HL-60 (cell line): ENCODE measurements at regions not wholly inside any gene's neighbourhood (a gene's known extent, or its start where the extent isn't known, plus 50 kb on each side); places are given as distances from the start of the nearest gene placed in this dataset.
A peak's percentile ranks its signal among the peaks of the same experiment; 100 is the strongest.
"Not testable (repeated sequence)": the region's sequence is repeated elsewhere in the genome, so short reads cannot be mapped to it uniquely, and the experiment has no call there.

Experiments
- DNase-seq, 2 experiments: peaks; one replicate each; pipeline ENCODE4 v3.0.0-alpha.2; 2010 to 2020; ENCODE audit warnings: low read depth in 1 of 2, low spot score in 1 of 2
- H3K27ac ChIP-seq: fragments of 250-450 bp; sonication (Bioruptor Pico); replicated peaks from 2 replicates; pipeline ENCODE4 v1.5.1; 2020; ENCODE audit warnings: mild to moderate bottlenecking, moderate library complexity
- H3K27me3 ChIP-seq: fragments of 250-450 bp; sonication (Bioruptor Pico); 2 replicates; pipeline ENCODE4 v1.5.1; 2021; ENCODE audit warnings: mild to moderate bottlenecking, moderate library complexity; ENCODE audit not compliant: insufficient read depth, poor library complexity, severe bottlenecking
- H3K4me3 ChIP-seq: replicated peaks from 2 replicates; pipeline ENCODE4 v1.5.1; 2011; ENCODE audit warnings: mild to moderate bottlenecking, control low read depth, low read length; ENCODE audit not compliant: insufficient read depth
- GABPA ChIP-seq: IDR thresholded peaks from 2 replicates; pipeline ENCODE4 v1.6.1; 2012; ENCODE audit warnings: low read depth
- POLR2AphosphoS5 ChIP-seq: IDR thresholded peaks from 2 replicates; pipeline ENCODE4 v1.6.1; 2012; ENCODE audit warnings: low read depth
- SPI1 ChIP-seq: IDR thresholded peaks from 2 replicates; pipeline ENCODE4 v1.6.1; 2012; ENCODE audit warnings: low read depth, mild to moderate bottlenecking, borderline replicate concordance
- TF ChIP-seq, protein P1 (sequence below): IDR thresholded peaks from 2 replicates; pipeline ENCODE4 v1.6.1; 2012; ENCODE audit warnings: low read depth; ENCODE audit not compliant: insufficient replicate concordance
- TF ChIP-seq, protein P2 (sequence below): IDR thresholded peaks from one replicate; pipeline ENCODE4 v1.5.1; 2011; ENCODE audit warnings: low read length, control low read depth, inconsistent platforms; ENCODE audit not compliant: insufficient read depth

DNA sequence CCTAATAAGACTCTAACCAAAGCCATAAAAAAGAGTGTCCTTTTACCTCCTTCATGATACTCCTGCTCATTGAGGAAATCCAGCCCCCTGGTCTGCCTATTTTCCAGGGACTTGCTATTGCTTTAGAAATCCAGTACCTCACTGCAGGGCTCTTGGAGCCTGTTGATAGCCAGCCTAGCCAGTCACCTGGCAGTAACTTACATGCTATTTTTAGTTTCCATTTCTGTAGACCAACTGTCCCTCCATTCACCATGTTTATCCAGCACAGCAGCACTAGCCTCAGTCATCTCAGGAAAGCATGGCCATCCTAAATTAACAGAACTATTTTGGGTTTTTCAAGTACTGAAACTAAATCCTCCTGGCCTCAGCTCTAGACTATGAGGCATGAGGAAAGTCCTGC, 91.5 kb upstream of the PHF24 start:
- H3K4me3 ChIP-seq: no peak overlapping the region
- no peak for DNase-seq
- no peak for TF ChIP-seq GABPA
- TF ChIP-seq POLR2AphosphoS5: no peak
- H3K27ac ChIP-seq: no peak overlapping the region
- H3K27me3 ChIP-seq: no peaks in the 10 kb centered on the region

DNA sequence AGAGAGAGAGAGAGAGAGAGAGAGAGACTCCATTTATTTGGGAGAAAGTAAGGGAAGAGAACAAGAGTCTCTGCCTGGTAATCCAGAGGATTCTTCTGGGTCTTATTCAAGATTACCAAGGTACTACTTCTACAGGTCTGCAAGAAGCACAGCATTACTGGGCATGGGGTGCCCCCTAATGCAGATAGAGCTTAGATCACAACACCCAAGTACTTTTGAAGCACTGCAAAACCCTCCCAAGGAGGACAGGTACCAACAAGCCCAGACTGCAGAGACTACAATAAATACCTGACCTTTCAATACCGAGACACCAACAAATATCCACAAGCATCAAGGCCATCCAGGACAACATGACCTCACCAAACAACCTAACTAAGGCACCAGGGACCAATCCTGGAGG, 94.7 kb upstream of the PHF24 start:
- H3K27ac ChIP-seq: no peak overlapping the region
- no peak overlapping the region for H3K4me3 ChIP-seq
- no peak for TF ChIP-seq GABPA
- no peak for TF ChIP-seq POLR2AphosphoS5
- TF ChIP-seq, protein P1, sequence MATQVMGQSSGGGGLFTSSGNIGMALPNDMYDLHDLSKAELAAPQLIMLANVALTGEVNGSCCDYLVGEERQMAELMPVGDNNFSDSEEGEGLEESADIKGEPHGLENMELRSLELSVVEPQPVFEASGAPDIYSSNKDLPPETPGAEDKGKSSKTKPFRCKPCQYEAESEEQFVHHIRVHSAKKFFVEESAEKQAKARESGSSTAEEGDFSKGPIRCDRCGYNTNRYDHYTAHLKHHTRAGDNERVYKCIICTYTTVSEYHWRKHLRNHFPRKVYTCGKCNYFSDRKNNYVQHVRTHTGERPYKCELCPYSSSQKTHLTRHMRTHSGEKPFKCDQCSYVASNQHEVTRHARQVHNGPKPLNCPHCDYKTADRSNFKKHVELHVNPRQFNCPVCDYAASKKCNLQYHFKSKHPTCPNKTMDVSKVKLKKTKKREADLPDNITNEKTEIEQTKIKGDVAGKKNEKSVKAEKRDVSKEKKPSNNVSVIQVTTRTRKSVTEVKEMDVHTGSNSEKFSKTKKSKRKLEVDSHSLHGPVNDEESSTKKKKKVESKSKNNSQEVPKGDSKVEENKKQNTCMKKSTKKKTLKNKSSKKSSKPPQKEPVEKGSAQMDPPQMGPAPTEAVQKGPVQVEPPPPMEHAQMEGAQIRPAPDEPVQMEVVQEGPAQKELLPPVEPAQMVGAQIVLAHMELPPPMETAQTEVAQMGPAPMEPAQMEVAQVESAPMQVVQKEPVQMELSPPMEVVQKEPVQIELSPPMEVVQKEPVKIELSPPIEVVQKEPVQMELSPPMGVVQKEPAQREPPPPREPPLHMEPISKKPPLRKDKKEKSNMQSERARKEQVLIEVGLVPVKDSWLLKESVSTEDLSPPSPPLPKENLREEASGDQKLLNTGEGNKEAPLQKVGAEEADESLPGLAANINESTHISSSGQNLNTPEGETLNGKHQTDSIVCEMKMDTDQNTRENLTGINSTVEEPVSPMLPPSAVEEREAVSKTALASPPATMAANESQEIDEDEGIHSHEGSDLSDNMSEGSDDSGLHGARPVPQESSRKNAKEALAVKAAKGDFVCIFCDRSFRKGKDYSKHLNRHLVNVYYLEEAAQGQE: no peak
- no peak for TF ChIP-seq SPI1
- TF ChIP-seq, protein P2, sequence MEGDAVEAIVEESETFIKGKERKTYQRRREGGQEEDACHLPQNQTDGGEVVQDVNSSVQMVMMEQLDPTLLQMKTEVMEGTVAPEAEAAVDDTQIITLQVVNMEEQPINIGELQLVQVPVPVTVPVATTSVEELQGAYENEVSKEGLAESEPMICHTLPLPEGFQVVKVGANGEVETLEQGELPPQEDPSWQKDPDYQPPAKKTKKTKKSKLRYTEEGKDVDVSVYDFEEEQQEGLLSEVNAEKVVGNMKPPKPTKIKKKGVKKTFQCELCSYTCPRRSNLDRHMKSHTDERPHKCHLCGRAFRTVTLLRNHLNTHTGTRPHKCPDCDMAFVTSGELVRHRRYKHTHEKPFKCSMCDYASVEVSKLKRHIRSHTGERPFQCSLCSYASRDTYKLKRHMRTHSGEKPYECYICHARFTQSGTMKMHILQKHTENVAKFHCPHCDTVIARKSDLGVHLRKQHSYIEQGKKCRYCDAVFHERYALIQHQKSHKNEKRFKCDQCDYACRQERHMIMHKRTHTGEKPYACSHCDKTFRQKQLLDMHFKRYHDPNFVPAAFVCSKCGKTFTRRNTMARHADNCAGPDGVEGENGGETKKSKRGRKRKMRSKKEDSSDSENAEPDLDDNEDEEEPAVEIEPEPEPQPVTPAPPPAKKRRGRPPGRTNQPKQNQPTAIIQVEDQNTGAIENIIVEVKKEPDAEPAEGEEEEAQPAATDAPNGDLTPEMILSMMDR: no peak
- no peaks in the 10 kb centered on the region for H3K27me3 ChIP-seq
- no peak for DNase-seq

DNA sequence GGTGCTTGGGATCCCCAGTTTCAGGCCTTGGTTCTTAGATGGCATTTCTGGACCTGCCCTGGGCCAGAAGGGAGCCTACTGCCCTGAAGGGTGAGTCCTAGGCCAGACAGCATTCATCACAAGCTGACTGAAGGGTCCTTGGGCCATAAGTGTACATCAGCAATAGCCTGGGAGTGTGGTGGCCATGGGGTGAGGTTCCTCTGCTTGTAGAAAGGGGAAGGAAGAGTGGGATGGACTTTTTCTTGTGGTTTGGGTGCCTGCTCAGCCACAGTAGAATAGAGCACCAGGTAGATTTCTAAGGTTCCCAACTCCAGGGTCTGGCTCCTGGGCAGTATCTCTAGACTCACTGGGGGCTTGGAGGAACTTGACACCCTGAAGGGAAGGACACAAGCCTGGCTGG, 95.2 kb upstream of the PHF24 start:
- Histone ChIP-seq H3K27ac (no peak overlapping the region), H3K27me3 (no peaks in the 10 kb centered on the region), H3K4me3 (no peak overlapping the region)
- TF ChIP-seq, protein P1: no peak
- TF ChIP-seq POLR2AphosphoS5 (no peak), SPI1 (no peak; the same call in 1 of the 2 replicates), GABPA (no peak)
- TF ChIP-seq, protein P2: no peak
- peak in 1 of 2 experiments; percentile 54 for DNase-seq

DNA sequence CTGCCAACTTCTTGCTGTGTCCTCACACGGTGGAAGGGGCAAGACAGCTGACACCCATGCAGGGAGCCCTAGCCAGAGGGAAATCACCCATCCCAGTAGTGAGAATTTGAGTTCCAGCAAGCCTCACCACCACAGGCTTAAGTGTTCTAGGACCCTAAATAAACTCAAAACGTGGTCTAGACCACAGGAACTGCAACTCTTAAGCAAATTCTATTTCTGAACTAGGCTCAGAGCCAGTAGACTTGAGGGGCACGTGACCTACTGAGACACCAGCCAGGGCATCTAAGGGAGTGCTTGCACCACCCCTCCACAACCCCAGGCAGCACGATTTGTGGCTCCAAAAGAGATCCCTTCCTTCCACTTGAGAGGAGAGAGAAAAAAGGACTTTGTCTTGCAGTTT, 96.0 kb upstream of the PHF24 start:
- Histone ChIP-seq H3K27ac (no peak overlapping the region), H3K4me3 (no peak overlapping the region), H3K27me3 (no peaks in the 10 kb centered on the region)
- no peak for TF ChIP-seq POLR2AphosphoS5
- TF ChIP-seq, protein P2: no peak
- TF ChIP-seq GABPA: no peak
- no peak for TF ChIP-seq SPI1
- TF ChIP-seq, protein P1: no peak
- DNase-seq: peak in 1 of 2 experiments; percentile 39

DNA sequence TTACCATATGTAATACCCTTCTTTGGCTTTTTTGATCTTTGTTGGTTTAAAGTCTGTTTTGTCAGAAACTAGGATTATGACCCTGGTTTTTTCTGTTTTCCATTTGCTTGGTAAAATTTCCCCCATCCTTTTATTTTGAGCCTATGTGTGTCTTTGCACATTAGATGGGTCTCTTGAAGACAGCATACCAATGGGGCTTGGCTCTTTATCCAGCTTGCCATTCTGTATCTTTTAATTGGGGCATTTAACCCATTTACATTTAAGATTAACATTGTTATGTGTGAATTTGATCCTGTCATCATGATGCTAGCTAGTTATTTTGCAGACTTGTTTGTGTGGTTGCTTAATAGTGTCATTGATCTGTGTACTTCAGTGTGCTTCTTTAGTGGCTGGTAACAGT, 103.1 kb upstream of the PHF24 start:
- H3K27me3 ChIP-seq, H3K4me3 ChIP-seq, H3K27ac ChIP-seq, DNase-seq: not testable (repeated sequence)
